HAP-1 (cell line): ENCODE measurements at regions not wholly inside any gene's neighbourhood (a gene's known extent, or its start where the extent isn't known, plus 50 kb on each side); places are given as distances from the start of the nearest gene placed in this dataset.

Experiments used
- DNase-seq, 2 experiments: peaks; one replicate each; pipeline ENCODE4 v3.0.0-alpha.2; 2016 to 2020; ENCODE audit warnings: low spot score in 2 of 2
- H3K27me3 ChIP-seq: fragments of 250-450 bp; sonication (Bioruptor Pico); 2 replicates; pipeline ENCODE4 v1.5.1; 2020; ENCODE audit warnings: low read depth, mild to moderate bottlenecking, moderate library complexity
- H3K36me3 ChIP-seq: fragments of 250-450 bp; sonication (Bioruptor Pico); replicated peaks from 2 replicates; pipeline ENCODE4 v1.5.1; 2020; ENCODE audit warnings: mild to moderate bottlenecking
- H3K4me1 ChIP-seq: fragments of 250-450 bp; sonication (Bioruptor Pico); 2 replicates; pipeline ENCODE4 v1.5.1; 2020; ENCODE audit warnings: mild to moderate bottlenecking
- H3K4me3 ChIP-seq: fragments of 250-450 bp; sonication (Bioruptor Pico); 2 replicates; pipeline ENCODE4 v1.5.1; 2020; ENCODE audit warnings: mild to moderate bottlenecking, moderate library complexity
- H3K9me3 ChIP-seq: fragments of 250-450 bp; sonication (Bioruptor Pico); 2 replicates; pipeline ENCODE4 v1.5.1; 2020; ENCODE audit warnings: mild to moderate bottlenecking, moderate library complexity
- in situ Hi-C: fragments of 300-500 bp; cut with MboI; formaldehyde crosslinking; loops from 3 replicates; pipeline ENCODE4 v1.14.3; 2020; ENCODE audit warnings: low sequenced_read_pairs, inconsistent platforms, mixed read lengths

GRCh38 chr14:97486601-97487120 lies 689.5 kb downstream of the VRK1 start:
- Histone ChIP-seq H3K4me3 (no peak overlapping the region), H3K27me3 (no peaks in the 10 kb centered on the region), H3K36me3 (no peaks in the 10 kb centered on the region), H3K4me1 (no peaks in the 10 kb centered on the region), H3K9me3 (no peaks in the 10 kb centered on the region)
- no peak for DNase-seq
- in situ Hi-C loops = no loop called here

GRCh38 chr14:97489750-97490149 lies 692.6 kb downstream of the VRK1 start:
- in situ Hi-C loops = no loop called here
- H3K4me3 ChIP-seq = no peak overlapping the region
- no peaks in the 10 kb centered on the region for H3K27me3 ChIP-seq

GRCh38 chr14:97490521-97491070 lies 693.4 kb downstream of the VRK1 start:
- Histone ChIP-seq H3K9me3 (no peaks in the 10 kb centered on the region), H3K4me1 (no peaks in the 10 kb centered on the region), H3K27me3 (no peaks in the 10 kb centered on the region), H3K4me3 (no peak overlapping the region), H3K36me3 (no peaks in the 10 kb centered on the region)
- in situ Hi-C loops = no loop called here
- DNase-seq = no peak

More at GRCh38 chr14:97489750-97490149, 692.6 kb downstream of the VRK1 start:
- H3K36me3 ChIP-seq = no peaks in the 10 kb centered on the region
- H3K9me3 ChIP-seq = no peaks in the 10 kb centered on the region
- DNase-seq = no peak
- H3K4me1 ChIP-seq = no peaks in the 10 kb centered on the region

- no peaks in the 10 kb centered on the region for H3K27me3 ChIP-seq
- in situ Hi-C loops = no loop called here
- no peaks in the 10 kb centered on the region for H3K4me1 ChIP-seq
- H3K4me3 ChIP-seq = no peak overlapping the region
- no peak for DNase-seq
- no peaks in the 10 kb centered on the region for H3K9me3 ChIP-seq
- no peaks in the 10 kb centered on the region for H3K36me3 ChIP-seq
Observed at GRCh38 chr14:97491697-97492096, 694.5 kb downstream of the VRK1 start.

GRCh38 chr14:97499790-97500481 lies 702.8 kb downstream of the VRK1 start:
- Histone ChIP-seq H3K36me3 (no peaks in the 10 kb centered on the region), H3K9me3 (no peaks in the 10 kb centered on the region), H3K27me3 (no peaks in the 10 kb centered on the region), H3K4me3 (no peak overlapping the region), H3K4me1 (no peaks in the 10 kb centered on the region)
- no peak for DNase-seq
- in situ Hi-C loops = no loop called here

GRCh38 chr14:97506626-97507025 lies 709.4 kb downstream of the VRK1 start:
- Histone ChIP-seq H3K4me3 (no peak overlapping the region), H3K9me3 (no peaks in the 10 kb centered on the region), H3K36me3 (no peaks in the 10 kb centered on the region), H3K27me3 (no peaks in the 10 kb centered on the region), H3K4me1 (no peaks in the 10 kb centered on the region)
- DNase-seq = no peak
- in situ Hi-C loops = no loop called here

GRCh38 chr14:97513891-97514290 lies 716.7 kb downstream of the VRK1 start:
- Histone ChIP-seq H3K4me3 (no peak overlapping the region), H3K4me1 (no peaks in the 10 kb centered on the region), H3K9me3 (no peaks in the 10 kb centered on the region), H3K36me3 (no peaks in the 10 kb centered on the region), H3K27me3 (no peaks in the 10 kb centered on the region)
- DNase-seq = no peak
- in situ Hi-C loops = no loop called here

GRCh38 chr14:97517566-97518234 lies 720.5 kb downstream of the VRK1 start:
- Histone ChIP-seq H3K36me3 (no peaks in the 10 kb centered on the region), H3K27me3 (no peaks in the 10 kb centered on the region), H3K9me3 (no peaks in the 10 kb centered on the region), H3K4me3 (no peak overlapping the region), H3K4me1 (no peaks in the 10 kb centered on the region)
- in situ Hi-C loops = no loop called here
- DNase-seq = no peak

GRCh38 chr14:97523936-97524335 lies 726.8 kb downstream of the VRK1 start:
- no peak for DNase-seq
- no peaks in the 10 kb centered on the region for H3K36me3 ChIP-seq
- in situ Hi-C loops = no loop called here
- no peaks in the 10 kb centered on the region for H3K9me3 ChIP-seq
- H3K4me3 ChIP-seq = no peak overlapping the region
- H3K4me1 ChIP-seq = no peaks in the 10 kb centered on the region
- no peaks in the 10 kb centered on the region for H3K27me3 ChIP-seq

GRCh38 chr14:97524589-97525319 lies 727.6 kb downstream of the VRK1 start:
- Histone ChIP-seq H3K9me3 (no peaks in the 10 kb centered on the region), H3K36me3 (no peaks in the 10 kb centered on the region), H3K4me3 (no peak overlapping the region), H3K27me3 (no peaks in the 10 kb centered on the region), H3K4me1 (no peaks in the 10 kb centered on the region)
- in situ Hi-C loops = no loop called here
- no peak for DNase-seq

- Histone ChIP-seq H3K9me3 (no peaks in the 10 kb centered on the region), H3K4me3 (no peak overlapping the region), H3K4me1 (no peaks in the 10 kb centered on the region), H3K27me3 (no peaks in the 10 kb centered on the region), H3K36me3 (no peaks in the 10 kb centered on the region)
- no peak for DNase-seq
- in situ Hi-C loops = no loop called here
Observed at GRCh38 chr14:97527993-97528392, 730.8 kb downstream of the VRK1 start.

GRCh38 chr14:97532052-97532451 lies 734.9 kb downstream of the VRK1 start:
- in situ Hi-C loops = no loop called here
- Histone ChIP-seq H3K27me3 (no peaks in the 10 kb centered on the region), H3K4me1 (no peaks in the 10 kb centered on the region), H3K9me3 (no peaks in the 10 kb centered on the region), H3K36me3 (no peaks in the 10 kb centered on the region), H3K4me3 (no peak overlapping the region)
- DNase-seq = no peak

GRCh38 chr14:97536421-97536820 lies 739.2 kb downstream of the VRK1 start:
- in situ Hi-C loops = no loop called here
- H3K36me3 ChIP-seq = no peaks in the 10 kb centered on the region

More at GRCh38 chr14:97536421-97536820, 739.2 kb downstream of the VRK1 start:
- DNase-seq = no peak
- no peak overlapping the region for H3K4me3 ChIP-seq
- no peaks in the 10 kb centered on the region for H3K27me3 ChIP-seq
- H3K9me3 ChIP-seq = no peaks in the 10 kb centered on the region
- H3K4me1 ChIP-seq = no peaks in the 10 kb centered on the region
